Left ventricle myocardium inferior (tissue), 1 donor: ENCODE measurements at regions not wholly inside any gene's neighbourhood (a gene's known extent, or its start where the extent isn't known, plus 50 kb on each side); places are given as distances from the start of the nearest gene placed in this dataset.
"Not testable (repeated sequence)": the region's sequence is repeated elsewhere in the genome, so short reads cannot be mapped to it uniquely, and the experiment has no call there.

Experiments used
- DNase-seq: peaks from one replicate; pipeline ENCODE4 v3.0.0-alpha.2; 2020
- H3K27ac ChIP-seq: fragments of 200-600 bp; replicated peaks from 2 replicates; pipeline ENCODE4 v1.8.0; 2021
- H3K27me3 ChIP-seq: fragments of 200-600 bp; 2 replicates; pipeline ENCODE4 v1.8.0; 2021; ENCODE audit warnings: low read depth
- H3K36me3 ChIP-seq: fragments of 200-600 bp; 2 replicates; pipeline ENCODE4 v1.8.0; 2021
- H3K4me1 ChIP-seq: fragments of 200-600 bp; 2 replicates; pipeline ENCODE4 v1.8.0; 2021
- H3K4me3 ChIP-seq: fragments of 200-600 bp; 2 replicates; pipeline ENCODE4 v1.8.0; 2021; ENCODE audit warnings: mild to moderate bottlenecking, moderate library complexity
- H3K9me3 ChIP-seq: fragments of 200-600 bp; replicated peaks from 2 replicates; pipeline ENCODE4 v1.8.0; 2021
- intact Hi-C: fragments of 100-400 bp; cut with micrococcal nuclease; formaldehyde crosslinking; loops from one replicate; pipeline ENCODE4 v1.11.0; 2022
- TF ChIP-seq, protein P1 (sequence below): fragments of 200-600 bp; IDR thresholded peaks from 2 replicates; pipeline ENCODE4 v1.8.0; 2021; ENCODE audit warnings: antibody characterized with exemption, mild to moderate bottlenecking, borderline replicate concordance
- donor health status: DM: no; HTN: yes; CAD: no; lungs with severe emphysema.

DNA sequence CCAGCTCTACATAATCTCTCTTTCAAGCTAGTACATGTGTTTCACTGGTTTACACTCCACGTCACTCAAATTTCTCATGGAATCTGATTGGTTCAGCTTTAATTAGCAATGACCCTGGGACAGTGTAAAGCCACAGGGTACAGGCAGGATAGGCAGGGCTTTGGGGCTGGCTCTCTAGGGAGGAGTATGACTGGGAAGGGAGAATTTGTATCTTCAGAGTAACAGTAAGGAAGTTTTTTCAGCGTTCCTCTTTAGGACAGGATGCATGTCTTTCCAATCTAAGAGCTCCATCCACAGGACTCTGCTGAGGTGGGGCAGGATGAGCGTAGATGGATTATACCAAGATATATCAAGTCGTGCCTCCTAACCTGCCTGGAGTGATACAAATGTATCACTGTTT lies 112.0 kb upstream of the CLEC14A start:
- H3K27ac ChIP-seq: peak overlapping the region; percentile 69
- intact Hi-C loops: no loop called here
- peaks cover 29% of the 10 kb centered on the region for H3K4me1 ChIP-seq
- TF ChIP-seq, protein P1, sequence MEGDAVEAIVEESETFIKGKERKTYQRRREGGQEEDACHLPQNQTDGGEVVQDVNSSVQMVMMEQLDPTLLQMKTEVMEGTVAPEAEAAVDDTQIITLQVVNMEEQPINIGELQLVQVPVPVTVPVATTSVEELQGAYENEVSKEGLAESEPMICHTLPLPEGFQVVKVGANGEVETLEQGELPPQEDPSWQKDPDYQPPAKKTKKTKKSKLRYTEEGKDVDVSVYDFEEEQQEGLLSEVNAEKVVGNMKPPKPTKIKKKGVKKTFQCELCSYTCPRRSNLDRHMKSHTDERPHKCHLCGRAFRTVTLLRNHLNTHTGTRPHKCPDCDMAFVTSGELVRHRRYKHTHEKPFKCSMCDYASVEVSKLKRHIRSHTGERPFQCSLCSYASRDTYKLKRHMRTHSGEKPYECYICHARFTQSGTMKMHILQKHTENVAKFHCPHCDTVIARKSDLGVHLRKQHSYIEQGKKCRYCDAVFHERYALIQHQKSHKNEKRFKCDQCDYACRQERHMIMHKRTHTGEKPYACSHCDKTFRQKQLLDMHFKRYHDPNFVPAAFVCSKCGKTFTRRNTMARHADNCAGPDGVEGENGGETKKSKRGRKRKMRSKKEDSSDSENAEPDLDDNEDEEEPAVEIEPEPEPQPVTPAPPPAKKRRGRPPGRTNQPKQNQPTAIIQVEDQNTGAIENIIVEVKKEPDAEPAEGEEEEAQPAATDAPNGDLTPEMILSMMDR: no peak
- H3K9me3 ChIP-seq: no peaks in the 10 kb centered on the region
- no peak for DNase-seq
- no peaks in the 10 kb centered on the region for H3K36me3 ChIP-seq
- H3K27me3 ChIP-seq: no peaks in the 10 kb centered on the region
- no peak overlapping the region for H3K4me3 ChIP-seq

GRCh38 chr14:38366374-38366773 lies 110.5 kb upstream of the CLEC14A start:
- intact Hi-C loops: no loop called here
- H3K36me3 ChIP-seq: no peaks in the 10 kb centered on the region
- TF ChIP-seq, protein P1: no peak

GRCh38 chr14:38363217-38363616 lies 107.3 kb upstream of the CLEC14A start:
- peaks cover 30% of the 10 kb centered on the region for H3K4me1 ChIP-seq
- no peak for DNase-seq
- H3K9me3 ChIP-seq: peaks cover 2% of the 10 kb centered on the region
- H3K27ac ChIP-seq: no peak overlapping the region
- TF ChIP-seq, protein P1: no peak
- intact Hi-C loops: no loop called here
- no peak overlapping the region for H3K4me3 ChIP-seq
- no peaks in the 10 kb centered on the region for H3K27me3 ChIP-seq
- no peaks in the 10 kb centered on the region for H3K36me3 ChIP-seq

More at GRCh38 chr14:38366374-38366773, 110.5 kb upstream of the CLEC14A start:
- H3K9me3 ChIP-seq: no peaks in the 10 kb centered on the region
- peaks cover 29% of the 10 kb centered on the region for H3K4me1 ChIP-seq
- no peak for DNase-seq
- H3K4me3 ChIP-seq: no peak overlapping the region
- peak overlapping the region; percentile 69 for H3K27ac ChIP-seq
- no peaks in the 10 kb centered on the region for H3K27me3 ChIP-seq

DNA sequence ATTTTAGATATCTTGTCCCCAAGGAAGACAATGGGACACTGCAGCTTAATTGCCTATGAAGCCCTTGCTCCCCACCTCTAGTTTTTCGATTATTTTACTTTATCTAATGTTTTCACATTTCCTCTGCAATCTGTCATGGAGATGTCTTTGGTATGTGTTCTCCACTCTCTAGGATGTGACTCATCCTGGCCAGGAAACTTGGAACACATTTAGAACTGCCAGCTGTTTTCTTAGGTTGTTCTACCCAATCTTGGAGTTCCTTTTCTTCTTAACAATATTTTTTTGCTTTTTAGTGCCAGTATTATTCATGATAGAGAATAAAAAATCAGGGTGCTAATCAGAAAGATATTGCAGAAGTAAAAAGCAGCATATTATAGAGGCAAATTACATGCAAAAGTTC lies 101.7 kb upstream of the CLEC14A start:
- peaks cover 8% of the 10 kb centered on the region for H3K4me1 ChIP-seq
- no peak overlapping the region for H3K4me3 ChIP-seq
- H3K9me3 ChIP-seq: peaks cover 23% of the 10 kb centered on the region
- intact Hi-C loops: no loop called here
- TF ChIP-seq, protein P1: no peak
- no peaks in the 10 kb centered on the region for H3K27me3 ChIP-seq
- no peak for DNase-seq
- H3K36me3 ChIP-seq: no peaks in the 10 kb centered on the region
- peak overlapping the region; percentile 56 for H3K27ac ChIP-seq

GRCh38 chr14:38355473-38355872 lies 99.6 kb upstream of the CLEC14A start:
- H3K4me3 ChIP-seq, DNase-seq, intact Hi-C loops, H3K27me3 ChIP-seq, H3K27ac ChIP-seq, H3K4me1 ChIP-seq, H3K36me3 ChIP-seq: not testable (repeated sequence)
- peaks cover 23% of the 10 kb centered on the region for H3K9me3 ChIP-seq

DNA sequence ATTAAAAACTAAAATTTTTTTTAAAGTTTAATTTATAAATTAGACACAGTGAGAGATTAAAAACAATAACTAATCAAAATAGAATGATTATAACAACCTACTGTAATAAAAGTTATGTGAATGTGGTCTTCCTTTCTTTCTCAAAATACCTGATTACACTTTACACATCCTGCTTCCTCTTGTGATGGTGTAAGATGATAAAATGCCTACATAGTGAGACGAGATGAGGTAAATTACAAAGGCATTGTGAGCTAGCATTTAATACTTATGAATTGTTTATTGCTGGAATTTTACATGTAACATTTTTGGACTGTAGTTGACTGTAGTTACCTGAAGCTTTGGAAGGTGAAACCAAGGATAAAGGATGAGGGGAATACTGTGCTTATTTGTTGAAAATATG lies 94.2 kb upstream of the CLEC14A start:
- no peaks in the 10 kb centered on the region for H3K36me3 ChIP-seq
- no peak overlapping the region for H3K4me3 ChIP-seq
- H3K4me1 ChIP-seq: no peaks in the 10 kb centered on the region
- intact Hi-C loops: no loop called here
- peaks cover 28% of the 10 kb centered on the region for H3K9me3 ChIP-seq
- no peak overlapping the region for H3K27ac ChIP-seq
- no peaks in the 10 kb centered on the region for H3K27me3 ChIP-seq
- no peak for DNase-seq
- TF ChIP-seq, protein P1: no peak
